Right lobe of liver (tissue), 6 donors: ENCODE measurements at regions not wholly inside any gene's neighbourhood (a gene's known extent, or its start where the extent isn't known, plus 50 kb on each side); places are given as distances from the start of the nearest gene placed in this dataset.

ENCODE experiments used
- ATAC-seq, 4 donors: fragments of 200-7000 bp; cut with Tn5 transposase; one replicate each; pipeline ENCODE4 v1.9.1; 2020; ENCODE audit warnings: mild to moderate bottlenecking in 4 of 4, moderate library complexity in 4 of 4
- DNase-seq, 3 donors: peaks; one replicate each; pipeline ENCODE4 v3.0.0-alpha.2; 2020
- H3K27ac ChIP-seq, 3 donors: fragments of 200-600 bp; one replicate each; pipeline ENCODE4 v1.8.0; 2022
- H3K27me3 ChIP-seq, 2 donors: fragments of 200-600 bp; one replicate each; pipeline ENCODE4 v1.8.0; 2022
- H3K36me3 ChIP-seq, 4 donors: fragments of 200-600 bp; sonication (generic) in 1 of 4; one replicate each; pipeline versions ENCODE4 v1.5.1 to v1.8.0; 2017 to 2022; ENCODE audit warnings: control low read depth in 1 of 4
- H3K4me1 ChIP-seq, 4 donors: fragments of 200-600 bp; sonication (generic) in 1 of 4; one replicate each; pipeline versions ENCODE4 v1.5.1 to v1.8.0; 2017 to 2022; ENCODE audit warnings: control low read depth in 1 of 4
- H3K4me3 ChIP-seq, 3 donors: fragments of 200-600 bp; one replicate each; pipeline ENCODE4 v1.8.0; 2022
- H3K9me3 ChIP-seq, 4 donors: fragments of 200-600 bp; sonication (generic) in 1 of 4; one replicate each; pipeline versions ENCODE4 v1.5.1 to v1.8.0; 2017 to 2022; ENCODE audit warnings: control low read depth in 1 of 4
- POLR2A ChIP-seq: fragments of 450-650 bp; IDR thresholded peaks from one replicate; pipeline ENCODE4 v1.6.1; 2017; ENCODE audit warnings: antibody characterized with exemption, mild to moderate bottlenecking
- WGBS: methylation state at CpG from one replicate; pipeline ENCODE4 v1.1.6; 2018; ENCODE audit warnings: low coverage, low lambda C conversion rate; ENCODE audit not compliant: insufficient coverage; ENCODE audit errors: missing lambda C conversion rate; 5-methylcytosine and 5-hydroxymethylcytosine counted together
- intact Hi-C, 2 donors: fragments of 100-400 bp; cut with DNase I; formaldehyde crosslinking; loops; one replicate each; pipeline versions ENCODE4 v1.11.2 to v1.14.1; 2022
- TF ChIP-seq, protein P1 (sequence below), 4 donors: fragments of 200-600 bp in 3 of 4; fragments of 450-650 bp in 1 of 4; IDR thresholded peaks; one replicate each; pipeline versions ENCODE4 v1.5.1 to v1.8.0; 2016 to 2022; ENCODE audit warnings: antibody characterized with exemption in 4 of 4, mild to moderate bottlenecking in 2 of 4
- donor health status: DM: no; HTN: yes; CAD: no.
- donor health status: DM: no; HTN: no; CAD: no.
- donor health status: DM: no; HTN: no; CAD: no.
- donor health status: DM: no; HTN: yes; CAD: no.
- donor health status: DM: no; HTN: yes; CAD: no.

- no peak for DNase-seq
- WGBS: 60% methylated on average over 4 of the region's 4 CpGs
- intact Hi-C loops: no loop called here
These were observed 403.6 kb upstream of the MON1B start for GRCh38 chr16:76787394-76787793.

DNA sequence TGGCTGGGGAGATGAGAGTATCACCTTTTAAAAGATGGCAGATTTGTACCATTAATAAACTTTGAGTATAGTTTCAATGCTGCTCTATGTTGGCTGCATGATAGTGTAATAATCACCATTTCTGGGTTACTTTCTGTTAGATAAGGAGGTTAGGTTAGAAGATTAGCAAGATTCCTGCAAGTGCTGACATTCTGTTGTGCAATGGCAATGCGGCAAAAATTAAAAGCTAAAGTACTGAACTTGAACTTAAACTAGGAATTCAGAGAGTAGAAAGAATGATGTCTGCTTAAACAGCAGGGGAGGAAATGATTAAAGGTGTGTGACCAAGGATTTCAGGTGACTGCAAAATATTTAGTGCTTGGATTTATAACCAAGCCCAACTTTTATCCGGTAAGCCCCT lies 399.8 kb upstream of the MON1B start:
- H3K4me3 ChIP-seq: no peak overlapping the region
- no peak overlapping the region for H3K27ac ChIP-seq
- H3K27me3 ChIP-seq: no peaks in the 10 kb centered on the region
- TF ChIP-seq, protein P1, sequence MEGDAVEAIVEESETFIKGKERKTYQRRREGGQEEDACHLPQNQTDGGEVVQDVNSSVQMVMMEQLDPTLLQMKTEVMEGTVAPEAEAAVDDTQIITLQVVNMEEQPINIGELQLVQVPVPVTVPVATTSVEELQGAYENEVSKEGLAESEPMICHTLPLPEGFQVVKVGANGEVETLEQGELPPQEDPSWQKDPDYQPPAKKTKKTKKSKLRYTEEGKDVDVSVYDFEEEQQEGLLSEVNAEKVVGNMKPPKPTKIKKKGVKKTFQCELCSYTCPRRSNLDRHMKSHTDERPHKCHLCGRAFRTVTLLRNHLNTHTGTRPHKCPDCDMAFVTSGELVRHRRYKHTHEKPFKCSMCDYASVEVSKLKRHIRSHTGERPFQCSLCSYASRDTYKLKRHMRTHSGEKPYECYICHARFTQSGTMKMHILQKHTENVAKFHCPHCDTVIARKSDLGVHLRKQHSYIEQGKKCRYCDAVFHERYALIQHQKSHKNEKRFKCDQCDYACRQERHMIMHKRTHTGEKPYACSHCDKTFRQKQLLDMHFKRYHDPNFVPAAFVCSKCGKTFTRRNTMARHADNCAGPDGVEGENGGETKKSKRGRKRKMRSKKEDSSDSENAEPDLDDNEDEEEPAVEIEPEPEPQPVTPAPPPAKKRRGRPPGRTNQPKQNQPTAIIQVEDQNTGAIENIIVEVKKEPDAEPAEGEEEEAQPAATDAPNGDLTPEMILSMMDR (IDR thresholded peaks at IDR 0.05): no peak
- TF ChIP-seq POLR2A: no peak
- intact Hi-C loops: no loop called here
- H3K36me3 ChIP-seq: no peaks in the 10 kb centered on the region
- ATAC-seq: no peak
- DNase-seq: no peak
- no peaks in the 10 kb centered on the region for H3K9me3 ChIP-seq
- 61% methylated on average over 2 of the region's 2 CpGs for WGBS
- no peaks in the 10 kb centered on the region for H3K4me1 ChIP-seq

More at GRCh38 chr16:76787394-76787793, 403.6 kb upstream of the MON1B start:
- Histone ChIP-seq H3K36me3 (no peaks in the 10 kb centered on the region), H3K4me1 (no peaks in the 10 kb centered on the region), H3K9me3 (no peaks in the 10 kb centered on the region), H3K4me3 (no peak overlapping the region), H3K27me3 (no peaks in the 10 kb centered on the region), H3K27ac (no peak overlapping the region)
- no peak for ATAC-seq
- TF ChIP-seq POLR2A: no peak
- TF ChIP-seq, protein P1 (IDR thresholded peaks at IDR 0.05): no peak

DNA sequence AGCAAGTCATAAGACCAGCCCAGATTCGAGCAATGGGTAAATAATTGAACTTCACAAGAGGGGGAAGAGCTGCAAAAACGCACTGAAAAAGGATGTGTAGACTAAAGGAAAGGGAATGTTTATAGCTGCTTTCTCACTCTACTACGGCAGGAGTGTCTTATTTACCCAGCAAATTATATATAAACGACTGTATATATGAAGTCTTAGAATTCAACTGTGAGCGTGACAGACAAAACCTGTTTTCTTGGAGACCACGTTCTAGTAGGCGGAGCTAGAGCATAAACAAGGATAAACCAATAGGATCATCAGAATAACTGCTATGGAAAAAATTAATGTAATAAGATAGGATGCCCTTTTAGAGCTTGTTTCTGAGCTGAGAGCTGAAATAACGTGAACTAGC lies 394.6 kb upstream of the MON1B start:
- Histone ChIP-seq H3K27ac (no peak overlapping the region), H3K4me1 (no peaks in the 10 kb centered on the region), H3K27me3 (no peaks in the 10 kb centered on the region), H3K4me3 (no peak overlapping the region), H3K36me3 (no peaks in the 10 kb centered on the region), H3K9me3 (no peaks in the 10 kb centered on the region)
- ATAC-seq (no peak), DNase-seq (no peak)
- TF ChIP-seq POLR2A: no peak
- TF ChIP-seq, protein P1 (IDR thresholded peaks at IDR 0.05): no peak
- intact Hi-C loops: no loop called here
- 50% methylated on average over 8 of the region's 8 CpGs for WGBS

- Histone ChIP-seq H3K4me1 (no peaks in the 10 kb centered on the region), H3K4me3 (no peak overlapping the region), H3K27ac (no peak overlapping the region), H3K27me3 (no peaks in the 10 kb centered on the region), H3K9me3 (no peaks in the 10 kb centered on the region), H3K36me3 (no peaks in the 10 kb centered on the region)
- 60% methylated on average over 1 of the region's 1 CpG for WGBS
- ATAC-seq (no peak), DNase-seq (no peak)
- intact Hi-C loops: no loop called here
- TF ChIP-seq POLR2A: no peak
These were observed 394.0 kb upstream of the MON1B start for GRCh38 chr16:76796978-76797377.

GRCh38 chr16:76797457-76797856 lies 393.5 kb upstream of the MON1B start:
- ATAC-seq: no peak
- Histone ChIP-seq H3K27ac (no peak overlapping the region), H3K27me3 (no peaks in the 10 kb centered on the region), H3K9me3 (no peaks in the 10 kb centered on the region), H3K36me3 (no peaks in the 10 kb centered on the region), H3K4me1 (no peaks in the 10 kb centered on the region), H3K4me3 (no peak overlapping the region)
- TF ChIP-seq, protein P1 (IDR thresholded peaks at IDR 0.05): no peak
- TF ChIP-seq POLR2A: no peak
- WGBS: 60% methylated on average over 4 of the region's 4 CpGs
- no peak for DNase-seq
- intact Hi-C loops: no loop called here
